ENCODE measurements at regions not wholly inside any gene's neighbourhood (a gene's known extent, or its start where the extent isn't known, plus 50 kb on each side); places are given as distances from the start of the nearest gene placed in this dataset.
"Not testable (repeated sequence)": the region's sequence is repeated elsewhere in the genome, so short reads cannot be mapped to it uniquely, and the experiment has no call there.

DNA sequence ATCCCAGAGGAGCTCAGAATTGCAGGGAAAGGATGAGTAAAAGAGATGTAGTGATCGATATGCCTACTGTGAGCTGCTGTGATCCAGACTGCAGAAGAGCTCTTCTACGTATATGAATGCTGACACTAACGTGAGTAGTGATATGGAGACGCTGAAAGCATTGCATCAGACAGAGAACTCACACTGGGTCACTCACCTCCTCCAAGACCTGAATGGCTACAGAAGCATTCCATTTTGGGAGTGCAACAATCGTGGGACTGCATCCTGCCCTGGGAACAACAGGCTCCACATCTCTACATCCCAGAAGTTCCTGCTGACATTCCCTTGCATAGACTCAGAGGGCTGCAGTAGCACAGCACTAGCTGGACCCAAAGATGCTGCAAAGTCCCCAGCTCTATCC lies 755.9 kb upstream of the MEF2C start:
- WGBS (ENCODE audit: insufficient coverage, low coverage, low lambda C conversion rate, missing lambda C conversion rate), result 43% methylated on average over 3 of the region's 5 CpGs
- H3K27me3 ChIP-seq, result no peaks in the 10 kb centered on the region
- TF ChIP-seq, protein P1, sequence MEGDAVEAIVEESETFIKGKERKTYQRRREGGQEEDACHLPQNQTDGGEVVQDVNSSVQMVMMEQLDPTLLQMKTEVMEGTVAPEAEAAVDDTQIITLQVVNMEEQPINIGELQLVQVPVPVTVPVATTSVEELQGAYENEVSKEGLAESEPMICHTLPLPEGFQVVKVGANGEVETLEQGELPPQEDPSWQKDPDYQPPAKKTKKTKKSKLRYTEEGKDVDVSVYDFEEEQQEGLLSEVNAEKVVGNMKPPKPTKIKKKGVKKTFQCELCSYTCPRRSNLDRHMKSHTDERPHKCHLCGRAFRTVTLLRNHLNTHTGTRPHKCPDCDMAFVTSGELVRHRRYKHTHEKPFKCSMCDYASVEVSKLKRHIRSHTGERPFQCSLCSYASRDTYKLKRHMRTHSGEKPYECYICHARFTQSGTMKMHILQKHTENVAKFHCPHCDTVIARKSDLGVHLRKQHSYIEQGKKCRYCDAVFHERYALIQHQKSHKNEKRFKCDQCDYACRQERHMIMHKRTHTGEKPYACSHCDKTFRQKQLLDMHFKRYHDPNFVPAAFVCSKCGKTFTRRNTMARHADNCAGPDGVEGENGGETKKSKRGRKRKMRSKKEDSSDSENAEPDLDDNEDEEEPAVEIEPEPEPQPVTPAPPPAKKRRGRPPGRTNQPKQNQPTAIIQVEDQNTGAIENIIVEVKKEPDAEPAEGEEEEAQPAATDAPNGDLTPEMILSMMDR (IDR thresholded peaks at IDR 0.05), result no peak
- TF ChIP-seq POLR2A (IDR thresholded peaks at IDR 0.05), result no peak
- intact Hi-C loops (cut with DNase I), result no loop called here
- H3K4me3 ChIP-seq, result no peak overlapping the region
- H3K27ac ChIP-seq, result no peak overlapping the region
- ATAC-seq, result no peak
- peaks cover 0 to 2% (median 0%) of the 10 kb centered on the region in 4 donors for H3K36me3 ChIP-seq
- no peak for DNase-seq
- H3K4me1 ChIP-seq, result no peaks in the 10 kb centered on the region
- no peaks in the 10 kb centered on the region for H3K9me3 ChIP-seq

DNA sequence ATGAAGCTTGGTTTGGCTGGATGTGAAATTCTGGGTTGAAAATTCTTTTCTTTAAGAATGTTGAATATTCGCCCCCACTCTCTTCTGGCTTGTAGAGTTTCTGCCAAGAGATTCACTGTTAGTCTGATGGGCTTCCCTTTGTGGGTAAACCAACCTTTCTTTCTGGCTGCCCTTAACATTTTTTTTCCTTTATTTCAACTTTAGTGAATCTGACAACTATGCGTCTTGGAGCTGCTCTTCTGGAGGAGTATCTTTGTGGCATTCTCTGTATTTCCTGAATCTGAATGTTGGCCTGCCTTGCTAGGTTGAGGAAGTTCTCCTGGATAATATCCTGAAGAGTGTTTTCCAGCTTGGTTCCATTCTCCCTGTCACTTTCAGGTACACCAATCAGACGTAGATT lies 751.2 kb upstream of the MEF2C start:
- intact Hi-C loops (cut with DNase I); H3K9me3 ChIP-seq; H3K4me3 ChIP-seq; H3K27ac ChIP-seq; DNase-seq; H3K4me1 ChIP-seq; H3K36me3 ChIP-seq; ATAC-seq; H3K27me3 ChIP-seq: not testable (repeated sequence)
- 41% methylated on average over 3 of the region's 3 CpGs for WGBS (ENCODE audit: insufficient coverage, low coverage, low lambda C conversion rate, missing lambda C conversion rate)

DNA sequence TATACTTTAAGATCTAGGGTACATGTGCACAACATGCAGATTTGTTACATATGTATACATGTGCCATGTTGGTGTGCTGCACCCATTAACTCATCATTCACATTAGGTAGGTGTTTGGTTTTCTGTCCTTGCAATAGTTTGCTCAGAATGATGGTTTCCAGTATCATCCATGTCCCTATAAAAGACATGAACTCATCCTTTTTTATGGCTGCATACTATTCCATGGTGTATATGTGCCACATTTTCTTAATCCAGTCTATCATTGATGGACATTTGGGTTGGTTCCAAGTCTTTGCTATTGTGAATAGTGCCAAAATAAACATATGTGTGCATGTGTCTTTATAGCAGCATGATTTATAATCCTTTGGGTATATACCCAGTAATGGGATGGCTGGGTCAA lies 747.1 kb upstream of the MEF2C start:
- intact Hi-C loops (cut with DNase I); H3K27ac ChIP-seq; H3K36me3 ChIP-seq; H3K4me1 ChIP-seq; H3K27me3 ChIP-seq; H3K4me3 ChIP-seq; ATAC-seq; DNase-seq; H3K9me3 ChIP-seq: not testable (repeated sequence)

GRCh38 chr5:89628876-89629635 lies 746.1 kb upstream of the MEF2C start:
- intact Hi-C loops (cut with DNase I), result no loop called here
- no peak overlapping the region for H3K27ac ChIP-seq

DNA sequence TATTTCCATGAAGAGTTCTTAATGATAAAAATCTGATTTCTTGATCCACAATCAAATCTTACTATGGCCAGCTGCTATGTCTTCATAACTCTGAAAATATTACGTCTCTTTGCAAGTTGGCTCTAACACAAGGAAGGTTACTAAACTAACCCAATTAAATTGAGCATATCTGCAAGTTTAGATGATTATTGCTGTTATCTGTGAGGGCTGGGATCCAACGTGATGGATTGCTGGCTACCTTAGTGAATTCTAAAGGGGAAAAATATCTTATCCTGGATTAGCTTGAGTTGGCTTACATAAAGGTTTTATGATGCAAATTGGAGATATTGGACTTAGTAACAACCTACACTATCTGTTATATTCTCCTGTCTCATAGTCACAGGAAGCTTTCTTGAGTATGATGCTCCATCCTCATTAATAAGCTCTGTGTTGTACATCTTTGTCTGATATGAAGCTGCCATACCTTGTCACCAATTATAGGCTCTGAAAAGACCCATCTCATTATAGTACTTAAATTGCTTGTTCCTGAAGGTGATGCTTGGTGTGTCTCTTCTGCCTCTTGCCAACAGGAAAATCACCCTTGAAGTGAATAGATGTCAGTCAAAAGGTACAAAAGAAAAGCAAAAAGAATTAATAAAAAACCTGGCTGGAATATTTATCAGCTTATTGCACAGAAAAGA lies 733.0 kb upstream of the MEF2C start:
- ATAC-seq (no peak), DNase-seq (no peak)
- intact Hi-C loops (cut with DNase I), result no loop called here
- Histone ChIP-seq H3K27ac (no peak overlapping the region), H3K4me3 (no peak overlapping the region), H3K9me3 (no peaks in the 10 kb centered on the region), H3K27me3 (no peaks in the 10 kb centered on the region), H3K36me3 (no peaks in the 10 kb centered on the region), H3K4me1 (no peaks in the 10 kb centered on the region)
- WGBS (ENCODE audit: insufficient coverage, low coverage, low lambda C conversion rate, missing lambda C conversion rate), result 44% methylated on average over 2 of the region's 2 CpGs
- TF ChIP-seq POLR2A (IDR thresholded peaks at IDR 0.05), result no peak
- TF ChIP-seq, protein P1 (IDR thresholded peaks at IDR 0.05), result no peak

More at GRCh38 chr5:89628876-89629635, 746.1 kb upstream of the MEF2C start:
- no peaks in the 10 kb centered on the region for H3K4me1 ChIP-seq
- H3K36me3 ChIP-seq, result no peaks in the 10 kb centered on the region
- WGBS (ENCODE audit: insufficient coverage, low coverage, low lambda C conversion rate, missing lambda C conversion rate), result 61% methylated on average over 4 of the region's 4 CpGs
- ATAC-seq (no peak), DNase-seq (no peak)
- no peaks in the 10 kb centered on the region for H3K9me3 ChIP-seq
- no peak for TF ChIP-seq POLR2A (IDR thresholded peaks at IDR 0.05)
- TF ChIP-seq, protein P1 (IDR thresholded peaks at IDR 0.05), result no peak
- no peaks in the 10 kb centered on the region for H3K27me3 ChIP-seq
- no peak overlapping the region for H3K4me3 ChIP-seq
